ENCODE measurements at regions not wholly inside any gene's neighbourhood (a gene's known extent, or its start where the extent isn't known, plus 50 kb on each side); places are given as distances from the start of the nearest gene placed in this dataset.
"Not testable (repeated sequence)": the region's sequence is repeated elsewhere in the genome, so short reads cannot be mapped to it uniquely, and the experiment has no call there.

DNA sequence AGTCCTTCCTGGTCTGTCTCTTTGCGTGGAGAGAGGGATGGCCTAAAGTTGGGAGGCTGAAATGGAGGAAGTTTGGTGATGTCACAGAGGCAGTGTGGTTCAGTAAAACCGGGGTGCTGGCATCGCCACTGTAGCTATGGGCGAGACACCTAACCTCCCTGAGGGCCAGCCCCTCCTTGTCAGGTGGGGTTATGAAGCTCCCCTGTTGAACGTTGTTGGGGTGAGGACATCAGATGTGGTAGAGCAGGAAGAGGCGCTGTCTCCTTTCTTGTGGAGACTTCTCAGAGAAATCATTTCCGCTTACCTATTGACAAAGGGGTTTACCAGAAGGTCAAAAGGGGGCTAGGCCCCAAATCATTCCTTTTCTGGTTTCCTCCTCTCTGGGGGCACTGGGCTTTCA, 294.7 kb downstream of the SIPA1L2 start:
- no peak for DNase-seq
- Histone ChIP-seq H3K4me2 (ENCODE audit: low read depth, low read length) (no peak overlapping the region), H3K9me3 (replicated peaks; ENCODE audit: insufficient read depth, low read length) (no peaks in the 10 kb centered on the region), H3K79me2 (ENCODE audit: low read length) (no peaks in the 10 kb centered on the region), H3K9me2 (replicated peaks; ENCODE audit: insufficient read depth, low read length) (no peaks in the 10 kb centered on the region), H2AFZ (ENCODE audit: low read length) (no peak overlapping the region), H3K36me3 (replicated peaks; ENCODE audit: insufficient read depth, low read length) (no peaks in the 10 kb centered on the region), H4K20me1 (ENCODE audit: insufficient read depth, low read length) (no peaks in the 10 kb centered on the region), H3K27ac (ENCODE audit: low read length) (no peak overlapping the region), H3K4me1 (ENCODE audit: low read length) (no peaks in the 10 kb centered on the region), H3K27me3 (replicated peaks; ENCODE audit: insufficient read depth, low read length) (no peaks in the 10 kb centered on the region; the same call in 1 of the 2 replicates), H3F3A (ENCODE audit: insufficient read depth, low read length) (no peaks in the 10 kb centered on the region), H3K4me3 (ENCODE audit: low read length) (no peak overlapping the region), H3K9ac (ENCODE audit: low read length) (no peak overlapping the region)
- TF ChIP-seq, protein P1, sequence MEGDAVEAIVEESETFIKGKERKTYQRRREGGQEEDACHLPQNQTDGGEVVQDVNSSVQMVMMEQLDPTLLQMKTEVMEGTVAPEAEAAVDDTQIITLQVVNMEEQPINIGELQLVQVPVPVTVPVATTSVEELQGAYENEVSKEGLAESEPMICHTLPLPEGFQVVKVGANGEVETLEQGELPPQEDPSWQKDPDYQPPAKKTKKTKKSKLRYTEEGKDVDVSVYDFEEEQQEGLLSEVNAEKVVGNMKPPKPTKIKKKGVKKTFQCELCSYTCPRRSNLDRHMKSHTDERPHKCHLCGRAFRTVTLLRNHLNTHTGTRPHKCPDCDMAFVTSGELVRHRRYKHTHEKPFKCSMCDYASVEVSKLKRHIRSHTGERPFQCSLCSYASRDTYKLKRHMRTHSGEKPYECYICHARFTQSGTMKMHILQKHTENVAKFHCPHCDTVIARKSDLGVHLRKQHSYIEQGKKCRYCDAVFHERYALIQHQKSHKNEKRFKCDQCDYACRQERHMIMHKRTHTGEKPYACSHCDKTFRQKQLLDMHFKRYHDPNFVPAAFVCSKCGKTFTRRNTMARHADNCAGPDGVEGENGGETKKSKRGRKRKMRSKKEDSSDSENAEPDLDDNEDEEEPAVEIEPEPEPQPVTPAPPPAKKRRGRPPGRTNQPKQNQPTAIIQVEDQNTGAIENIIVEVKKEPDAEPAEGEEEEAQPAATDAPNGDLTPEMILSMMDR (IDR thresholded peaks at IDR 0.05; ENCODE audit: low read length): no peak
- TF ChIP-seq EZH2 (optimal IDR thresholded peaks at IDR 0.05; ENCODE audit: low read depth, low read length) (no peak), EZH2phosphoT487 (IDR thresholded peaks at IDR 0.05; ENCODE audit: low read length) (no peak)

DNA sequence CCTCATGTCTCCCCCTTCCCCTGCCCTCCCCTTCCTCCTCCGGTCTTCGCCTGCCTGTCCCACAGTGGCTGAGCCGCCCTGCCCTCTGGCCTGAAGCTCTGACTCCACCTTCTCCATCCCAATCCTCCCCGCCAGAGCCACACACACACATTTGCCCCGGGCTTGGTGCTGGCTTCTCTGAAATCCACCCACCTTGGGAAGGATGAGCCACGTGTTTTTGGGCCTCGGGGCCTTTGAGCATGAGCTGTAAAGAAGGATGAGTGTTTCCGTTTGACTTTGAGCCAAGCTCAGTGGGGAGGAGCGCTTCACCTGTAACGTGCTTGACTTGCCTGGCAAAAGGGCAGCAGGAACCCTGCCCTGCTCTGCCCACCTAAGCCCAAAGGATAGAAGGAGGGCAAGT, 295.1 kb downstream of the SIPA1L2 start:
- TF ChIP-seq EZH2phosphoT487 (IDR thresholded peaks at IDR 0.05; ENCODE audit: low read length) (no peak), EZH2 (optimal IDR thresholded peaks at IDR 0.05; ENCODE audit: low read depth, low read length) (no peak)
- TF ChIP-seq, protein P1 (IDR thresholded peaks at IDR 0.05; ENCODE audit: low read length): no peak
- H3F3A ChIP-seq (ENCODE audit: insufficient read depth, low read length): no peaks in the 10 kb centered on the region
- H3K9me2 ChIP-seq (replicated peaks; ENCODE audit: insufficient read depth, low read length): no peaks in the 10 kb centered on the region
- H3K27ac ChIP-seq (ENCODE audit: low read length): no peak overlapping the region
- no peak overlapping the region for H2AFZ ChIP-seq (ENCODE audit: low read length)
- DNase-seq: no peak
- no peaks in the 10 kb centered on the region for H3K9me3 ChIP-seq (replicated peaks; ENCODE audit: insufficient read depth, low read length)
- H3K4me1 ChIP-seq (ENCODE audit: low read length): no peaks in the 10 kb centered on the region
- H3K4me3 ChIP-seq (ENCODE audit: low read length): no peak overlapping the region
- no peaks in the 10 kb centered on the region for H3K36me3 ChIP-seq (replicated peaks; ENCODE audit: insufficient read depth, low read length)
- H3K79me2 ChIP-seq (ENCODE audit: low read length): no peaks in the 10 kb centered on the region
- no peaks in the 10 kb centered on the region; the same call in 1 of the 2 replicates for H3K27me3 ChIP-seq (replicated peaks; ENCODE audit: insufficient read depth, low read length)
- H3K4me2 ChIP-seq (ENCODE audit: low read depth, low read length): no peak overlapping the region
- H4K20me1 ChIP-seq (ENCODE audit: insufficient read depth, low read length): no peaks in the 10 kb centered on the region
- no peak overlapping the region for H3K9ac ChIP-seq (ENCODE audit: low read length)

DNA sequence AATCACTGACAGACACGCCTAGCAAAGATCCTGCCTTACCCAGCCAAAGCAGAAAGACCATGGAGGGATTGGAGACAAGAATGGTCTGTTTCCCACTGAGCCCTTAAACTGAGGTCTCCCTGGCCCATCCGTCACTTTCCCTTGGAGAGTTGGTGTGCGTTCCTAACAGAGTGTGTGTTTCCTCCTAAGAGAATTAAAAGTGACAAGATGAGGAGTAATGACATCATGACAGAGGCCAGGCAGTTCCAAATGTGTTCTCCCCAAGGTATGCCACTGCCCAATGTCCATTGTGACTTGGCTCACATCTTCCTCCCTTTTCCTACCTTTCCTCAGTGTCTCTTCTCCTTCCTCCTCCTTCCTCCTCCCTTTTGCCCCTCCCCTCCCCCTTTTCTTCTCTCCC, 295.7 kb downstream of the SIPA1L2 start:
- no peak for TF ChIP-seq EZH2 (optimal IDR thresholded peaks at IDR 0.05; ENCODE audit: low read depth, low read length)
- no peaks in the 10 kb centered on the region for H3F3A ChIP-seq (ENCODE audit: insufficient read depth, low read length)
- H3K4me1 ChIP-seq (ENCODE audit: low read length): no peaks in the 10 kb centered on the region
- no peak overlapping the region for H3K4me3 ChIP-seq (ENCODE audit: low read length)
- DNase-seq: no peak
- H3K79me2 ChIP-seq (ENCODE audit: low read length): no peaks in the 10 kb centered on the region
- no peaks in the 10 kb centered on the region for H3K36me3 ChIP-seq (replicated peaks; ENCODE audit: insufficient read depth, low read length)
- H3K9me2 ChIP-seq (replicated peaks; ENCODE audit: insufficient read depth, low read length): no peaks in the 10 kb centered on the region
- no peak overlapping the region for H3K9ac ChIP-seq (ENCODE audit: low read length)
- no peaks in the 10 kb centered on the region; the same call in 1 of the 2 replicates for H3K27me3 ChIP-seq (replicated peaks; ENCODE audit: insufficient read depth, low read length)
- no peak overlapping the region for H3K4me2 ChIP-seq (ENCODE audit: low read depth, low read length)
- H4K20me1 ChIP-seq (ENCODE audit: insufficient read depth, low read length): no peaks in the 10 kb centered on the region
- no peak overlapping the region for H3K27ac ChIP-seq (ENCODE audit: low read length)
- no peaks in the 10 kb centered on the region for H3K9me3 ChIP-seq (replicated peaks; ENCODE audit: insufficient read depth, low read length)
- H2AFZ ChIP-seq (ENCODE audit: low read length): no peak overlapping the region

DNA sequence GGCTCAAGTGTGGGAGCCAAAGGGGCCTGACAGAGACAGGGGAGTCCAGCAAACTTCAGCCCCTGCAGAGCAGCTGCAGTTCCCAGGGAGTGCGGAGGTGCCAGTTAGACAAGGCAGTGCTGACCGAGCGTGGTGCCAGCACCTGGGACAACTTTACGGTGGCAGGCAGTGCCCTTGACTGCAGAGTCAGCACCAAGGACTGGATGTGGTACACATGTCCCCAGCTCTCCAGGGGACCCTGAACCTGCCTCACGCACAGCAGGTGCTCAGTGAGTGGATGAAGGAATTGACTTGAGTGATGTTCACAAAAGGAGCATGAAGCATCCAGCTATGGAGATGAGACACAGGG, 296.5 kb downstream of the SIPA1L2 start:
- no peak for DNase-seq
- Histone ChIP-seq H3F3A (ENCODE audit: insufficient read depth, low read length) (no peaks in the 10 kb centered on the region), H3K27ac (ENCODE audit: low read length) (no peak overlapping the region), H3K4me2 (ENCODE audit: low read depth, low read length) (no peak overlapping the region), H3K9me3 (replicated peaks; ENCODE audit: insufficient read depth, low read length) (no peaks in the 10 kb centered on the region), H4K20me1 (ENCODE audit: insufficient read depth, low read length) (no peaks in the 10 kb centered on the region), H3K9me2 (replicated peaks; ENCODE audit: insufficient read depth, low read length) (no peaks in the 10 kb centered on the region), H3K27me3 (replicated peaks; ENCODE audit: insufficient read depth, low read length) (no peaks in the 10 kb centered on the region; the same call in 1 of the 2 replicates), H3K79me2 (ENCODE audit: low read length) (no peaks in the 10 kb centered on the region), H3K4me3 (ENCODE audit: low read length) (no peak overlapping the region), H3K36me3 (replicated peaks; ENCODE audit: insufficient read depth, low read length) (no peaks in the 10 kb centered on the region), H3K9ac (ENCODE audit: low read length) (no peak overlapping the region), H2AFZ (ENCODE audit: low read length) (no peak overlapping the region), H3K4me1 (ENCODE audit: low read length) (no peaks in the 10 kb centered on the region)
- TF ChIP-seq EZH2 (optimal IDR thresholded peaks at IDR 0.05; ENCODE audit: low read depth, low read length): no peak
- TF ChIP-seq EZH2phosphoT487 (IDR thresholded peaks at IDR 0.05; ENCODE audit: low read length): no peak
- TF ChIP-seq, protein P1 (IDR thresholded peaks at IDR 0.05; ENCODE audit: low read length): no peak

DNA sequence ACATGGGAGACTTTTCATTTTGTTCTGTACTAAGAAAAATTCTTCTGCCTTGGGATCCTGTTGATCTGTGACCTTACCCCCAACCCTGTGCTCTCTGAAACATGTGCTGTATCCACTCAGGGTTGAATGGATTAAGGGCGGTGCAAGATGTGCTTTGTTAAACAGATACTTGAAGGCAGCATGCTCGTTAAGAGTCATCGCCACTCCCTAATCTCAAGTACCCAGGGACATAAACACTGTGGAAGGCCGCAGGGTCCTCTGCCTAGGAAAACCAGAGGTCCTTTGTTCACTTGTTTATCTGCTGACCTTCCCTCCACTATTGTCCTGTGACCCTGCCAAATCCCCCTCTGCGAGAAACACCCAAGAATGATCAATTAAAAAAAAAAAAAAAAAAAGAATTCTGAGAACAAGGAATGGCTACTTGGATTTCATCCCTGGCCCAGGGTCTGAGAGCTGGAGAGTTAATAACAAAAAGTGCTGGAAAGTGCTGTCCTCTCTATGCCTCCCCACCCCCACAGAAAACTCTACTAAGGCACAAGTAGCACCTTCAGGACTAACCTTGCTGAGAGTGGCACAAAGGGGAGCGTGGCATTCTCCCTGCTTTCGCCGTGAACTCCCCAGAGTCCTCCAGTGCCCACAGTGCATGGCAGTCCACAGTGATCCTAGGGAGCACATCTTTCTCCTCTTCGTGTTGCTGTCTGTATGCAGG, 297.1 kb downstream of the SIPA1L2 start:
- H2AFZ ChIP-seq (ENCODE audit: low read length); H3K9ac ChIP-seq (ENCODE audit: low read length); DNase-seq; H3K27ac ChIP-seq (ENCODE audit: low read length); H3K27me3 ChIP-seq (replicated peaks; ENCODE audit: insufficient read depth, low read length); H3K36me3 ChIP-seq (replicated peaks; ENCODE audit: insufficient read depth, low read length); H3K4me3 ChIP-seq (ENCODE audit: low read length); H3K9me3 ChIP-seq (replicated peaks; ENCODE audit: insufficient read depth, low read length); H4K20me1 ChIP-seq (ENCODE audit: insufficient read depth, low read length); H3K4me1 ChIP-seq (ENCODE audit: low read length); H3F3A ChIP-seq (ENCODE audit: insufficient read depth, low read length); H3K79me2 ChIP-seq (ENCODE audit: low read length); H3K9me2 ChIP-seq (replicated peaks; ENCODE audit: insufficient read depth, low read length); H3K4me2 ChIP-seq (ENCODE audit: low read depth, low read length): not testable (repeated sequence)
